Loucy (cell line): ENCODE measurements at regions not wholly inside any gene's neighbourhood (a gene's known extent, or its start where the extent isn't known, plus 50 kb on each side); places are given as distances from the start of the nearest gene placed in this dataset.
A peak's percentile ranks its signal among the peaks of the same experiment; 100 is the strongest.

Experiments used
- H2AFZ ChIP-seq: fragments of 200-600 bp; sonication (generic); 2 replicates; pipeline ENCODE4 v1.6.0; 2016; ENCODE audit warnings: antibody characterized with exemption, mild to moderate bottlenecking, low read length, moderate library complexity
- H3F3A ChIP-seq: fragments of 200-600 bp; 2 replicates; pipeline ENCODE4 v1.6.0; 2016; ENCODE audit warnings: antibody characterized with exemption, low read depth, mild to moderate bottlenecking
- H3K27me3 ChIP-seq: fragments of 200-600 bp; sonication (generic); 2 replicates; pipeline ENCODE4 v1.6.1; 2014; ENCODE audit warnings: low read length, mild to moderate bottlenecking; ENCODE audit not compliant: insufficient read depth, poor library complexity, severe bottlenecking
- H3K36me3 ChIP-seq: fragments of 200-600 bp; sonication (generic); 2 replicates; pipeline ENCODE4 v1.6.1; 2016; ENCODE audit warnings: low read length; ENCODE audit not compliant: insufficient read depth
- H3K4me1 ChIP-seq: fragments of 200-600 bp; sonication (generic); 2 replicates; pipeline ENCODE4 v1.5.1; 2014; ENCODE audit warnings: low read length, mild to moderate bottlenecking; ENCODE audit not compliant: insufficient read depth, poor library complexity, severe bottlenecking
- H3K4me2 ChIP-seq: fragments of 200-600 bp; sonication (generic); 2 replicates; pipeline ENCODE4 v1.6.0; 2014; ENCODE audit warnings: antibody characterized with exemption, low read length, low read depth, mild to moderate bottlenecking; ENCODE audit not compliant: poor library complexity, severe bottlenecking
- H3K4me3 ChIP-seq: fragments of 200-600 bp; sonication (generic); 2 replicates; pipeline ENCODE4 v1.5.1; 2014; ENCODE audit warnings: low read length, mild to moderate bottlenecking, mixed read lengths; ENCODE audit not compliant: poor library complexity, severe bottlenecking
- H3K79me2 ChIP-seq: fragments of 200-600 bp; sonication (generic); 2 replicates; pipeline ENCODE4 v1.6.1; 2014; ENCODE audit warnings: low read length; ENCODE audit not compliant: insufficient read depth
- H3K9ac ChIP-seq: fragments of 200-600 bp; sonication (generic); 2 replicates; pipeline ENCODE4 v1.6.0; 2014; ENCODE audit warnings: mild to moderate bottlenecking, low read depth, low read length, moderate library complexity; ENCODE audit not compliant: poor library complexity, severe bottlenecking
- H3K9me2 ChIP-seq: fragments of 200-600 bp; sonication (generic); replicated peaks from 2 replicates; pipeline ENCODE4 v1.6.1; 2016; ENCODE audit warnings: low read depth, low read length, mixed read lengths
- H3K9me3 ChIP-seq: fragments of 200-600 bp; sonication (generic); 2 replicates; pipeline ENCODE4 v1.6.1; 2014; ENCODE audit warnings: mild to moderate bottlenecking, antibody characterized with exemption, low read length, low read depth; ENCODE audit not compliant: insufficient read depth
- H4K20me1 ChIP-seq: fragments of 200-600 bp; sonication (generic); 2 replicates; pipeline ENCODE4 v1.6.0; 2014; ENCODE audit warnings: antibody characterized with exemption, low read length, mild to moderate bottlenecking; ENCODE audit not compliant: insufficient read depth, poor library complexity, severe bottlenecking
- EZH2phosphoT487 ChIP-seq: fragments of 200-600 bp; IDR thresholded peaks from 2 replicates; pipeline ENCODE4 v1.6.1; 2018; ENCODE audit warnings: antibody characterized with exemption, mild to moderate bottlenecking, moderate library complexity, borderline replicate concordance
- TF ChIP-seq, protein P1 (sequence below): fragments of 200-600 bp; sonication (generic); conservative IDR thresholded peaks from 2 replicates; pipeline ENCODE4 v1.5.1; 2014; ENCODE audit warnings: mild to moderate bottlenecking, antibody characterized with exemption, low read length

DNA sequence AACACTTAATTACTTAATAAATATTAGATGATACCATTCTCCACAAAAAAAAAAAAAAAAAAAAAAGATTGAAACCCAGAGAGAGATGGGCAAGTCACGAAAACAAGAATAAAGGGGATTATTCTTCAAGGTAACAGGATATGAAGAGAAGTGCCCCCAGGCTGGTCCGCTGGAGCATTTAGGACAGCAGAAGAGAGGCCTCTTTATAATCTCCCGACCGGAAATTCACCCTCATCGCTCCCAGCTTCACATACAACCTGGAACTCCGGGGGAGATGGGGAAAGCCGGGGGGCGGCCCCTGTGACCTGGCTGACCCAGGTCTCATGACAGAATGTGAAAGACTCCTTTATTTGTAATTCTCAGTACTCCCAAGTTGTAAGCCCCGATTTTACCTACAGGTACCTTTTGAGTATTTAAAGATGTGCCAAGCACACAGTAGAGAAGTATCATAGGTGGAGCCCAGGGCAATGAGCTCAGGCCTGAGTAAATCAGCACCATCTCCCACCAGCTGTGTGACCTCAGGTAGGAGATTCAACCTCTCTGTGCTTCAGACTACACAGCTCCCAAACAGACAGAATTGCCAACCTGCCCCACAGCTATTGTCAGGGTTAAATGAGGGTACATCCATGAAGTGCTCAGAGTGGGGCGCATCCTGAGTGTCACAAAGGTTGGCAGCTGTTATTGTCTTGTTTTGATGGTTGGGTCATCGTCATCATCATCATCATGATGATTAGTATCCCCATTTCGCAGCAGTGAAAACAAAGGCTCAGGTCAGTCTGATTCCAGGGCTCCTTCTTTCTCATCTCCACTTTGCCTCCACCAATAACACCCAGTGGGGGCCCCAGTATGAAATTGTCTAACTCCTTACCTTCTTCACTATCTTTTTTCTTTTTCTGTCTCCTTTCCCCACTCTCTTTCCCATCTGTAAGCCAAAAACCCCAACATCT lies 148.4 kb downstream of the PSMG1 start:
- Histone ChIP-seq H3K36me3 (no peaks in the 10 kb centered on the region), H3K4me3 (no peak overlapping the region), H3K79me2 (no peaks in the 10 kb centered on the region), H2AFZ (no peak overlapping the region), H3K9me2 (no peaks in the 10 kb centered on the region), H4K20me1 (no peaks in the 10 kb centered on the region), H3K9ac (no peak overlapping the region), H3F3A (no peaks in the 10 kb centered on the region), H3K9me3 (no peaks in the 10 kb centered on the region), H3K27me3 (no peaks in the 10 kb centered on the region), H3K4me1 (peaks cover 26% of the 10 kb centered on the region), H3K4me2 (no peak overlapping the region)
- TF ChIP-seq EZH2phosphoT487: no peak
- TF ChIP-seq, protein P1, sequence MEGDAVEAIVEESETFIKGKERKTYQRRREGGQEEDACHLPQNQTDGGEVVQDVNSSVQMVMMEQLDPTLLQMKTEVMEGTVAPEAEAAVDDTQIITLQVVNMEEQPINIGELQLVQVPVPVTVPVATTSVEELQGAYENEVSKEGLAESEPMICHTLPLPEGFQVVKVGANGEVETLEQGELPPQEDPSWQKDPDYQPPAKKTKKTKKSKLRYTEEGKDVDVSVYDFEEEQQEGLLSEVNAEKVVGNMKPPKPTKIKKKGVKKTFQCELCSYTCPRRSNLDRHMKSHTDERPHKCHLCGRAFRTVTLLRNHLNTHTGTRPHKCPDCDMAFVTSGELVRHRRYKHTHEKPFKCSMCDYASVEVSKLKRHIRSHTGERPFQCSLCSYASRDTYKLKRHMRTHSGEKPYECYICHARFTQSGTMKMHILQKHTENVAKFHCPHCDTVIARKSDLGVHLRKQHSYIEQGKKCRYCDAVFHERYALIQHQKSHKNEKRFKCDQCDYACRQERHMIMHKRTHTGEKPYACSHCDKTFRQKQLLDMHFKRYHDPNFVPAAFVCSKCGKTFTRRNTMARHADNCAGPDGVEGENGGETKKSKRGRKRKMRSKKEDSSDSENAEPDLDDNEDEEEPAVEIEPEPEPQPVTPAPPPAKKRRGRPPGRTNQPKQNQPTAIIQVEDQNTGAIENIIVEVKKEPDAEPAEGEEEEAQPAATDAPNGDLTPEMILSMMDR: no peak

DNA sequence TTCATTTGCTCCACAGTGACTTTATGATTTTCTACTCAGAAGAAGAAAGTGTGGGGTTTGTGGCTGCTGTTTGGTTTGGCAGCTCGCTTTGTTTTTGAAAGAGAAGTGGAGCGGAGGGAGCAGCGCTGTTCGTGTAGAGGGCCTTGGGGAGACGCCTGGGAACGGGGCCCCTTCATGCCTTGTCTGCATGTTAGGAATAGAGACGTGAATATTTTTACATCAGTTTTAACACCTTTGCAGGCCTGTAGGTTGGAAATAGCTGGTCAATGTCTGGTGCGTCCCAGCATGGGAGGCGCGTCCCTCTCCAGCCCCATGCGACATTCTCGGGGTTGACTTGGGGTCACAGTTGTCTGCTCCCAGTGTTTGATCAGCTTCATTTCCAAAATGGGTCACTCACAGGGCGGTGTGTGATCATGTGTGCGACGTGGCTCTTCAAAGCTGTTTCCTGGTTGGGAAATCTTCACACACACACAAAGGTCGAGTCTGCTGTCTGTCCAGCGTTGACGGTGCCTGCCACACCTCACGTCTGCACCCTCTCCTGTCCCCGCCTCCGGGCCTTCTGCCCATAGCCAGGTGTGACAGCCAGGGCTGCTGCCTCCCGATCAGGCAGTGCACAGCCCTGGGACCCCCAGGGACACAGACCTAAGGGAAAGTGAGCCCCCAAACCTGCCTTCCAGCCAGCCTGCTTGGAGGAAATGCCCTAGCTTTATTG lies 149.2 kb downstream of the PSMG1 start:
- Histone ChIP-seq H3K4me2 (no peak overlapping the region), H3K36me3 (no peaks in the 10 kb centered on the region), H3K27me3 (no peaks in the 10 kb centered on the region), H3F3A (no peaks in the 10 kb centered on the region), H3K4me3 (no peak overlapping the region), H2AFZ (no peak overlapping the region), H3K9ac (no peak overlapping the region), H3K79me2 (no peaks in the 10 kb centered on the region), H3K9me3 (no peaks in the 10 kb centered on the region), H4K20me1 (no peaks in the 10 kb centered on the region), H3K9me2 (no peaks in the 10 kb centered on the region), H3K4me1 (peaks cover 23% of the 10 kb centered on the region)
- TF ChIP-seq, protein P1: no peak
- TF ChIP-seq EZH2phosphoT487: no peak

- Histone ChIP-seq H3F3A (no peaks in the 10 kb centered on the region), H3K36me3 (no peaks in the 10 kb centered on the region), H3K27me3 (no peaks in the 10 kb centered on the region), H3K4me2 (no peak overlapping the region), H4K20me1 (no peaks in the 10 kb centered on the region), H3K4me1 (peaks cover 6% of the 10 kb centered on the region), H3K9me3 (no peaks in the 10 kb centered on the region), H3K79me2 (no peaks in the 10 kb centered on the region), H3K9me2 (no peaks in the 10 kb centered on the region), H3K4me3 (no peak overlapping the region), H3K9ac (no peak overlapping the region), H2AFZ (0 out of 2 replicates have a peak overlapping the region, but pooled peaks have one; percentile 48)
- TF ChIP-seq, protein P1: no peak
- no peak for TF ChIP-seq EZH2phosphoT487
These were observed 153.1 kb downstream of the PSMG1 start for GRCh38 chr21:39029900-39030884.
